Left lobe of liver (tissue), 2 donors: ENCODE measurements at regions not wholly inside any gene's neighbourhood (a gene's known extent, or its start where the extent isn't known, plus 50 kb on each side); places are given as distances from the start of the nearest gene placed in this dataset.

Source experiments
- ATAC-seq: fragments of 200-7000 bp; cut with Tn5 transposase; one replicate; pipeline ENCODE4 v1.9.1; 2020; ENCODE audit warnings: mild to moderate bottlenecking, moderate library complexity
- DNase-seq: peaks from one replicate; pipeline ENCODE4 v3.0.0-alpha.2; 2020; ENCODE audit warnings: low spot score
- donor health status: DM: no; HTN: no; CAD: no; lungs with moderate emphysema.
- donor health status: DM: no; HTN: yes; CAD: no.

DNA sequence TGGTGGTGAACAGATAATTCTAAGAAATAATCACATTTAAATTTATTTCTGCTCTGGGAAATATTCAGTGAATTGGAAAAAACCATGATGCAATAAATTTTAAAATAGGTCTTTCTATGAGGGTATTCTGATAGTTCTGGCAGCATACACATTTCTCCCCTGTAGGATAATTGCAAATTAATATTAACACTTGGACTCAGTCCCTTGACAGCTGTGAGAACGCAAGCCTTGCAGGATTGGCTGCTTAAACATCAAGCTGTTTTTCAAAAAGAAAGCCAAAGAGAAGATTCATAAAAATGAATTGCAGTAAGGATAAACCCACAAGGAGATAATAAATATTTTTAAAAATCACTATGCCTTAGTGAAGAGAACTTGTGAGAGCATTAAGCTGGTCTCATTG, 180.0 kb downstream of the MTRR start:
- ATAC-seq (no peak), DNase-seq (no peak)

DNA sequence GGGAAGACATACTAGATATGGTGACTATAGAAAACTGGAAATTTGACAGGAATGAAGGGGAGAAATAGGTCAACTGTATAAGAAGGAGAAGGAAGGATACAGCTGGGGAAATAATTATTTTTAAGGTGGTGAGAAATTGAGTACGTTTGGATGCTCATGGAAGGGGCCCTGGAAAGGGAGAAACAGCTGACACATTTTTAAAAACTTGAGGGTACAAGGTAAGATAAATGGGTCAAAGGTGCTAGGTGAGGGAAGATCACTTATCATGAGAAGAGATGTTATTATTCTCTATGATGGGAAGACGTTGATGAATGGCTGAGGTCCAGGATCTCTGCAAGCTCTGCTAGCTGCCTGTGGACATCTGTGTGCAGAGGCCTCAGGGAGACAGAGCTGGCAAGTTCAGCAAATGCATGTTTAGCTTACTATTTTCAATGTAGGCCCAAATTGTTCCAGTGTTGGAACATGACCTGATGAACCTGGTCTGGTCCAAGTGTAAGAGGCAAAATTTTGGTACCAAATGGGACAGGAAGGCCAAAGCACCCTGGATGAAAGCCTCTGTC, 181.7 kb downstream of the MTRR start:
- DNase-seq = no peak
- no peak for ATAC-seq

DNA sequence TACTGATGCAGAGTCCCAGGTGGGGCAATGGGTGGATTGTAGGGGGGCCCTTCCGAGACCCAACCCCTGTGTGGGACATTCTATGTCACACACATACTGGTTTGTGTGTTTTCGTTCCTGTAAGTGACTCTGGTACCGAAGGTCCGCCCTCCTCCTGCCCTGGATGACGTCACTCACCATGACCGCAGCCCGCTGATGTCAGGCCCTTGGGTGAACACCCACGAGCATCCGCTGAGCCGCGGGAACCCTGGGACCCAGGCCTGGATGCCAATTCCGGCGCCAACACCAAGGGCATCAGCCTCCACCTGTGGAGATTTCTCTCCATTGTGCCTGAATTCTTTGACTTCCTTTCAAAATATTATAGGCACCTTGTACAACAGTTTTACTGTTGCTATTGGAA, 184.3 kb downstream of the MTRR start:
- no peak for DNase-seq
- no peak for ATAC-seq

DNA sequence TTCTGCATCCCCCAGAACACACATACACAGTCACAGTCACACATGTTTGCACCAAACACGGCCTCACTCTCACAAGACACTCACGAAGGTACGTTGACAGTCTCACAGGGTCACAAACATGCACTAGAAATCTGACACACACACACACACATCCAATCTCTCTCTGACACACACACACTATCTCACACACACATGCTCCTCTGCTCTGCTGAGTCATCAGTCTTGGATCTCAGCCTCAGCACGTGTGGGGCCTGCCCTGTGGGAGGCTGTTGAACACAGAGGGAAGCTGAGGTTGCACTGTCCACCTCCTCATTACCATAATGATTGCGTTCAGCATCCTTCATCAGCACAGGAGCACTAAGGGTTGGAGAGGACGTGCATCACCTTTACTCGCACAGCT, 188.8 kb downstream of the MTRR start:
- DNase-seq (no peak), ATAC-seq (no peak)

DNA sequence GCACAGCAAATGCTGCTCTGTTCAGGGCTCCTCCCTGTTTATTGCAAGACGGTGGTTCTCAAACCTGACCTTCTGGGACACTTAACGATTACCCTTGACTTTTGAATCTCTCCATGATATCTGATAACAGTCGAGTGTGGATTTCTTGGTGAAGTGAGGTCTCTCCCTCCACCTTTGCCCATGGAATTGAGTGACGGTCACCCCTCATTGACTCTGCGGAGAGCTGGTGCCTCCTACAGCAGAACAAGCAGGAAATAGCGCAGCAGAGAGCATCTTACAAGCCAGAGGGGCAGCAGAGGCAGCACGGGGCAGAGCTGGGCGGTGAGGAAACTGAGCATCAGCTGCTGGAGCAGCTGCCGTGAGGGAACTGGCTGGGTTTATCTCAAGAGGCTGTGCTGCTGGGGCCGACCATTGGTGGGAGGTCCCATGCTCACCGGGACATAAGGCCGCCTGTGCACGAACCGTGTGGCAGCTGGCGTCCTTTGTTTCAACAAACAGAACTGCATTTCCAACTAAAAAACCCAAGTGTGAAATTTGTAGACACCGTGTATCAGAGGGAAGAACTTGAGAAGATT, 189.8 kb downstream of the MTRR start:
- DNase-seq (no peak), ATAC-seq (no peak)

DNA sequence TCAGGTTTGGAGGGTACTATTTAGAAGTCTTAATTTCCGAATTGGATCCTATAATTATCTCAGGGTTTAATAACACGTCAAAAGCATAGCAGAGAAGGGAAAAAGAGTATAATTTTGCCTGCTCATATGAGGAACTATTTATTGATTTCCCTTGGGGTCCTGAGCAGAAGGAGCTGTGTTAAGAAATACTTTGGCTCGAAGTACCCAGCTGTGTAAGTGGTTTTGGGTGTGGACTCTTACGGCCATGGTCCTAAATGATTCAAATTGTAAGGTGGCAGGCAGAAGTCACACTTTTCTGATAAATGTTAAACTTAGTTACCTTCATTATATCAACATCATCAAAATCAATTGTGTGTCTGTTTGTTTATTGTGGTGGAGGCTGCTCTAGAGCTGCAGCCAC, 190.4 kb downstream of the MTRR start:
- no peak for ATAC-seq
- DNase-seq = no peak

DNA sequence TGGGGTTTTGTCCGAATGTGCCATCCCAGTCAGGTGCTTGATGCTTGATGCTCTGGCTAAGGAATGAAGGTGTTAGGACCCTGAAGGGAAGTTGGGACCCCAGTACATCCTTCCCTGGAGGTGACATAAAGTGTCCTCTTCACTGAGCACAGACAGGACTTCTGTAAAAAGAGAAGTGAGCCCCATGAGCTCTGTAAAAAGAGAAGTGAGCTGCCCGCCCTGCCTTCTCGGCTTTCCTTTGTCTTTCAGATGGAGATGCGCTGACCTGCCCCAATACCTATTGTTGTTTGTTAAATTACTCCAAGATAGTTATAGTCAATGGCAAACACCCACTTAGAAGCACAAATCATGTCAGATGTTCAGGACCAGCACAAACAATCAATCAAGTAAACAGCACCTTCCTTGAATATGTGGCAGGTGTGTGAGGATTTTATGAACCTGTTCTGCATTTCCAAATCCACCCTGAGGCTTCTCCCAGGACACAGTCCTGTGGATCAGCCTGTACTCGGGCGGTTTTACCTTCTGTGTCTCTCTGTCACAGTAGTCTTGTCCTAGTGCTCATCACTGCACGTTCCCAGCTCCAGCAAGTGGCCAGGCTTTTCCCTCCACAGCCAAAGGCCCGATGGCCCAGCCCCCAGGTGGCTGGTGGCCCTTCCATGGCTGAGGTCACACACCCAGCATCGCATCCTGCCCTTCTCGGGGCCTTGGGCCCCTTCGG, 191.4 kb downstream of the MTRR start:
- no peak for ATAC-seq
- DNase-seq = no peak

DNA sequence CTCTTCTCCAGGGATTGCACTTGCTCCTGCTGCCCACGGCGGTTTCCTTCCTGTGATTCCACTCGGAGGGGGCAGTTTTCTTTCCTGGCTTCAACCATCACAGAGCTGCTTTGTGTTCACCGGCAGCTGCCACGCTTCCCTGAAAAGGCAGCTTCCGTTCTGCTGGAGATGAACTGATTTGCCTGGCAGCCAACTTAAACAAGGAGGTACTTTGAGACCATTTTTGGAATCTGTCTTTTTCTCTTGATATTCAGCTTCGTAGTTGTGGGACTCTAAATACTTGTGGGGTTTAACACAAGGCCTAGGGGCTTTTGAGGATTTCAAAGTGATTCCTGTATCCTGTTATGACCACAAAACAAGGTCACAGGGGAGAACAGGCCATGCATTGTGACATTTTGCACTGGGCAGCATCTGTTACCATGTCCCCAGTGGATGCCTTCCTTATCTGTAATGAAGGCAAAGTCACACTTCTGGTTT, 192.0 kb downstream of the MTRR start:
- DNase-seq (no peak), ATAC-seq (no peak)

DNA sequence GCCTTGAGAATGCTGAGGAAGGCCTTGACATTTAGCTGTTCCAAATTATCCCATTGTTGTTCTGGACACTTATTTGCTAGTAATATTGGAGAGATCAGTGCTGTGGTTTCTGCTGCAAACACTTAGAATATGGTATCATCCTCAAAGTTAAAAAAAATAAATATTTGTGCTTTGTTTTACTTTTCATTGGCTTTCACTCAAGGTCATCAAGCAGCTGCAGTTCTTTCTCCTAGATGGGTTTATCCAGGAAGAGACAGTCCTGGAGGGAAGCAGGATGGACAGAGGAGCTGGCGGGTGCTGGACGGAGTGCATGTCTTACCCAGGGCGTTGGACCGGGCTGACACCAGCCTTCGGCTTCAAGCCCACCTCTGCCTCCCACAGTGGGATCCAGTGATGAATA, 193.6 kb downstream of the MTRR start:
- no peak for DNase-seq
- ATAC-seq = no peak

DNA sequence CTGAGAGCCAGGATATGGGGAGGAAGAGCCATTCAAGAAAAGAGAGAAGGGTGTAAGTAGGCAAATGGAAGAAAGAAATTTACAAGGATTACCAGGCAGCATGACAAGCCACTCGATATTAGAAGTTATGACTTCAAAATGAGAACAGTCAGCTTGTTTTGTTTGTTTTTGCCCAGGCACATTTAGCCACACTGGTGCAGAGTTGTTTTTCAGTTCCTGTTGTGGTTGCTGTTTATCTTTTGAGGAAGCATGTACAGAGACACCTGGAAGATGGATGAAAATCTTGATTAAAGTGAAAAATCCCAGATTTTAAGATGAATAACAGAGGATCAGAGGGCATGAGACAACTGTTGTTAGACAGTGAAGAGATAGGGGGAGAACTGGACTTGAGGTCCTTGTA, 199.1 kb downstream of the MTRR start:
- DNase-seq (no peak), ATAC-seq (no peak)

DNA sequence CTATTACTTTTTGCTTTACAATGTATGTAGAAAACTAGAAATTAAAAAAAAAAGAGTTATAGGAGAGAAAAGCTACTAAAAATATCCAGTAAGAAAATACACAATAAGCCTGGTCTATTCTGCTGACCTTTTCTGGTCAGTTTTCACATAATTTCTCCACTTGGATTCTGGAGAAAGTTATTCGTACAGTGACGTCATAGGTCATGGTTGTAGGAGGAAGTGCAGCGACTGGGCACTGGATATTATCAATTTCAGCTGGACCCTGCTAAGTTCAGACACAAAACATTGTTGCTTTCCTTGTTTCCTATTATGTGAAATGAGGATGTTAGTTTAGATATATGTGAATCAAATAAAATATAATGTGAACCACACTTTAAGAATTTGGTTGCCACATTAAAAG, 201.2 kb downstream of the MTRR start:
- ATAC-seq = no peak
- no peak for DNase-seq

DNA sequence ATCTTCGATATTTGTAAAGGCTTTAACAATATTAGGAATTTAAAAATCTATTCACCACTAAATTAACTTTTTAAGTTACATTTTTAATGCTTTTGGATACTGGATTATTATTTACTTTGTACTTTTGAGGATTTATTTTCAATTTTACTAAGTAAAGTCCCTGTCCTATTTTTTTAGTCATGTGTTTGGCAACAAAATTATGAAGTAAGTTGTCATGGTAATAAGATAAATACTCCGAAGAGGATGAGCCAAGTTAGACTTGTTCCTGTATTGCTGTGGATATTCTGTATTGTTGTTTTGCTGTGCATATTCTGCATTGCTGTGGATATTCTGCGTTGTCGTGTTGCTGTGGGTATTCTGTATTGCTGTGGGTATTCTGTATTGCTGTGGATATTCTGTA, 210.1 kb downstream of the MTRR start:
- no peak for ATAC-seq
- DNase-seq = no peak

DNA sequence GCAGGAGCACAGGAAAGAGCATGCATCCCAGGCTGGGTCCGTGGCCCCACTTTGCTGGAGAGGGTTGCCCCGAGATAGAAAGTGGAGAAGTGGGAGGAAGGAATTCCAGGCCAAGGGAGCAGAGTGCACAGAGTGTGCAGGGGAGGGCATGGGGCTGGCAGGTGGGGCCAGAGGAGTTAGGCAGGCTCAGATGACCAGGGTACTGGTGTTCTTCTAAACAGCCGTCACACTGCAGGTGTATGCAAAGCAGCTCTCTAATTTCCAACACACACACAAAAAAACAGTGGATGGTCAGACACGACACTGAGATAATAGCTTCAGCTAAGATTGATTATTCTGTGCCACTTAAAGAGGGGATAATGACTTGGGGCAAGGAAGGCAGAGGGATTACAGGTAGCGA, 212.2 kb downstream of the MTRR start:
- no peak for DNase-seq
- ATAC-seq = no peak

DNA sequence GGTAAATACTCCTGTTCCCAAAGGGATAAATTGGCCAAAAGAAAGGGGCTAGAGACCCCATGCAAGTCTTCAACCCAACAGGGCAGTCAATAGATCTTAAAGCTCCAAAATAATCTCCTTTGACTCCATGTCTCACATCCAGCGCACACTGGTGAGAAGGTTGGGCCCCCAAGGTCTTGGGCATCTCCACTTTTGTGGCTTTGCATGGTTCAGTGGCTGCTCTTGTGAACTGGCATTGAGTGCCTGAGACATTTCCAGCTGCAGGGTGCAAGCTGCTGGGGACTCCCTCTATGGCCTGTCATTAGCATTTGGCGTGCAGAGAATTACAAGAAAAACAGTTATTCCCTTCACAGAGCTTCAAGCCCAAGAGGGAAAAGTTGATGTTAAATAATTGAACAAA, 224.7 kb downstream of the MTRR start:
- DNase-seq (no peak), ATAC-seq (no peak)

DNA sequence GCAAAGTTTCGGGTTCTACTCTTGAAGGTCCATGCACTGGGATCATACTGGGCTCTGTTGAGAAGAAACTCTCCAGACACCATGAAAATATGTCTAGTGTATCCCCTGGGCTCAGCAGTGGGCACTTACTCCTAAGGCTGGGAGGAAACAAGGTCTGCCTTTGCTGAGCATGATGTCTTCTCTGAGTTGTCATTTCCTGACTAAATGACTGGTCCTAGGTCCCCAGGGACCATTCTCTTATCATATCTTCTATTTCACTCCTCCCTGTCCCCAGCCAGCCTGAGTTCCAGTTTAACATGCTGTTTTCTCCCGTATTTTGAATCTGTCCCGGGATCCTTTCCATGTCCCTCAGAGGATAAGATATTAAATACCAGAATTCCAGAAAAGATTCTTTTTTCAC, 225.4 kb downstream of the MTRR start:
- ATAC-seq = no peak
- no peak for DNase-seq

DNA sequence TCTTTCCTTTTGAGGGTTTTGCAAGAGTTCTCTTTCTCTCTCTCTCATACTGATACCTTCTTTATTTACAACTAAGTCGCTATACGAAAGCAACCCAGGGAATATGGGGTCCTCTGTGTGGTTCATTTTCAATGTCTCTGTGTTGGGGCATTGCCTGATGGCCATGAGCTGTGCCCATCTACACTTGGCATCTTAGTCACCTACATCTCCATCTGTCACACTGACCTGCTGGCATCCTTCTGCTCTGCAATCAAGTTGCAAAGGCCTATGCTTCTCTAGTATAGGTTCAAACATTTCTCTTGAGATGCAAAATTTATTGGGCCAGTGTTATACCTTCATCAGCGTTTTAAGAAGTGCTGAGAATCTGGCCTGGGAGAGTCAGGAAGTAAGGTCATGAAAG, 228.2 kb downstream of the MTRR start:
- DNase-seq = no peak
- ATAC-seq = no peak

DNA sequence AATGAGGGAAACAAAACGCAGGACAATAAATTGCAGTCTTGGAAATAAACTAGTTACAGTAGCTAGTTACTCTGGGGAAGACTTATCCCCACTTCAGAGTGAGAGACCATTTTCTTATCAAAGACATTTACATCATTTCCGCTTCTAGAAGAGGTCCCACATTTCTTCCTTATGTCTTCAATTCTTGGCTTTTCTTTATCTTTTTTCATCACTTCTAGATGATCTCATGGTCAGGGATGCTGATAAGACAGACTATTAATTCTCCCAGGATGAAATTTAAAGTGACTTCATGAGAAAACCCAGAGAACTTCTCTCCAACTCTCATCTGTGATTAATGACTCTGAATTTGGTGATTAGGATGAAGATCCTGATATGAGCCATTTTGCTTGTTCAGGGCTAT, 229.1 kb downstream of the MTRR start:
- DNase-seq (no peak), ATAC-seq (no peak)

DNA sequence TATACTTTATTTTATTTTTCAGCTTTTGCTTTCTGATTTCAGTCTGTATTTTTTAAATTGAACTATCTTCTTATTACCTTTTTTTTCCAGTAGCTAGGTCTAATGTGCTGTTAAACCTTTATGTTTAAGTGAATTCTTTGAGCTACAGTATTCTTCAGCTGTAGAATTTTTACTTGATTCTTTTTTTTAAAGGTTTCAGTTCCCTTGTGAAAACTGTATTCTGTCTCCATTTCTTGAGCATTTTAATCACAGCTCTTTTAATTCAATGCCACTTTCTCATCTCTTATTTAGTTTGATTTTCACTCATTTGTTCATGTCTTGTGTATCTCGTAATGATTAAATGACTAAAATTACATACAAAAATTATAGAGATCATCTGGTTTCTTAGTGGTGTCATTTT, 233.8 kb downstream of the MTRR start:
- ATAC-seq (no peak), DNase-seq (no peak)

DNA sequence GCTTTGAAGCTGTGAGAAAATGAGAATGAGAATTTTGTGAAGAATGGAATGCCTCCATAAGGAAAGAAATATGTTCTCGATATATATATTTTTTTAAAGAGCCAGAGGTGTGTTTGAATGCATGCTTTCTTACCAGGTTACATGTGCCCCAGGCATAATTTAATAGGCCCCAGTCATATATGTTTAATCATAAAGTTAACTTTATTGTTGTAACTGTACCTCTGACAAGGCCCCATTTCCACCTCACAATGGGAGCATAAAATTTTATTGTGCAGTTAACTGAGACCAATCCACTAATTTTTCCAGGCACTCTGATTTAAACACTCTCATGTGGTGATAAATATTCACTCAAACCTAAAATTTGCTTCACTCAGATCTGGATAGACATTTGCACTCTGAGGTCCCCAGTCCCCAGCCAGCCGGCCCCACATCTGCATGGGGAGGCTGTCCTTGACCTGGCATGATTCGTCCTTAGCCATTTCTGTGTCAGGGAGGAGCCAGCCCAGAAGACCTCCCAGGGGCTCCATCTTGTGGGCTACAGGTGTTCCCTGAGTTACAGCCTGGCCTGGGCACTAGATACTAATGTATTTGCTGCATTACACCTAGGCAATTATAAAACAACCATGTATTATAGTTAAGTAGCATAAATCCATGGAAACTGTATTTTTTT, 245.8 kb downstream of the MTRR start:
- ATAC-seq (no peak), DNase-seq (no peak)

DNA sequence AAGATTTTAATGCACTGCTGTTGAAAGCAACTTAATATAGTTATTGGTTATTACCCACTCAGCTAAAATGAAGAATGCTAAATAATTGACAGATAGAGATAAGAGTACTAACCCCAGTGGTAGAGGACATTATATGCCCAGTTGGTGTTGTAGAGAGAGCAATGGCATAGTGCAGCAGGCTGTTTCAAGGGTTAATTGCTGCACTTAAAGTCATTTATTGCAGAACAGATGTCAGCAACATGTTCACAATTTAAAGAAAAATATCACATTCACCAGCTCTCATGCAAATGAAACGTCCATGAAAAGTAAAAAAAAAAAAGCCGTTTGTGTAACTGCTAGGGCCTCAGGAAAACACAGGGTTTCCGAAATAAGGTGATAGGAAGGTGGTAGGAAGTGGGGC, 254.6 kb downstream of the MTRR start:
- ATAC-seq (no peak), DNase-seq (no peak)

DNA sequence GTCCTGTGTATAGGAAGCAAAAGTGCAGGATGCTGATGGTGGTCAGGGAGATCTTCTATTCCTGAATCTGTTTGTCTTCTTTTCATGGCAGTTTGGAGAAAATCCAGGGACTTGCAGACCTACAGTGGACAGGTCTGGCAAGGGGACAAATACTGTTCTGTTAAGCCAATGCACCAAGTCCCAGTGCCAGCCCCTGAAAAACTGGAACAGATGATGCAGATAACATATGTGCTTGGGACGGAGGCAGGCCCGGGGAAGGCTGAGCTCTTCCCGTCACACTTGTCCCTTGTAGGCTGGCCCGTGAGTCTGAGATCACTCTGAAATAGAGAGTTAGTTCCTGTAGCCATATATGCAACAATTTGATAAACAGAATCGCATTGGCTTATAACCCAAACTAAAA, 265.7 kb downstream of the MTRR start:
- DNase-seq = no peak
- no peak for ATAC-seq

DNA sequence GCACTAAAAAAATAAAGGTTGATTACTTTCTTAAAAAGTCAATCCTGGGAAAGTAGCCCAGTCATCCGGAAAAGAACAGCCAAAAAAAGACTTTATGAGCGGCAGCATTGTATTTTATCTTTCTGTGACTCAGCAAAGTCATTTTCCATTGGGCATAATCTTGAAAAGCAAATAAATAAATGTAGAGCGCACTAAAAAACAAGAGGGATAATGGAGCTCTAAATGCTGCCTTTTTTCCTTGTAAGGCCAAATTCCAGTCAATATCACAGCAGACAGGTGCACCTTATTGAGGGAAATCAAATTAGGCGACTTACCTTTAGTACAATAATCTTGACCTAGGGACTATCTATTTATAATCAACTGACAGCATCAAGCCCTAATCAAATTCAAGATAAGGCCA, 266.8 kb downstream of the MTRR start:
- ATAC-seq (no peak), DNase-seq (no peak)
